Immature natural killer cell (primary cell): ENCODE measurements at regions not wholly inside any gene's neighbourhood (a gene's known extent, or its start where the extent isn't known, plus 50 kb on each side); places are given as distances from the start of the nearest gene placed in this dataset.
"Not testable (repeated sequence)": the region's sequence is repeated elsewhere in the genome, so short reads cannot be mapped to it uniquely, and the experiment has no call there.

Experiments
- DNase-seq, 3 donors: peaks; one replicate each; pipeline ENCODE4 v3.0.0; 2022; ENCODE audit warnings: mixed read lengths in 1 of 3
- H3K27ac Mint-ChIP-seq, 6 donors: one replicate each; pipeline ENCODE4 v1.8.0; 2020; ENCODE audit warnings: mixed read lengths in 6 of 6, mild to moderate bottlenecking in 5 of 6, inconsistent platforms in 4 of 6, moderate library complexity in 3 of 6
- H3K27me3 Mint-ChIP-seq, 3 donors: one replicate each; pipeline ENCODE4 v1.8.0; 2020 to 2021; ENCODE audit warnings: low read depth in 3 of 3, mild to moderate bottlenecking in 3 of 3, mixed read lengths in 3 of 3, moderate library complexity in 3 of 3, inconsistent platforms in 1 of 3
- H3K36me3 Mint-ChIP-seq, 3 donors: one replicate each; pipeline ENCODE4 v1.8.0; 2020; ENCODE audit warnings: mixed read lengths in 3 of 3, inconsistent platforms in 2 of 3, mild to moderate bottlenecking in 2 of 3
- H3K4me1 Mint-ChIP-seq, 2 donors: one replicate each; pipeline ENCODE4 v1.8.0; 2020; ENCODE audit warnings: inconsistent platforms in 2 of 2, mild to moderate bottlenecking in 2 of 2, mixed read lengths in 2 of 2, moderate library complexity in 1 of 2
- H3K4me3 Mint-ChIP-seq, 5 donors: one replicate each; pipeline ENCODE4 v1.8.0; 2020; ENCODE audit warnings: mild to moderate bottlenecking in 5 of 5, mixed read lengths in 5 of 5, inconsistent platforms in 3 of 5, moderate library complexity in 3 of 5
- H3K9me3 Mint-ChIP-seq, 6 donors: one replicate each; pipeline ENCODE4 v1.8.0; 2020; ENCODE audit warnings: mild to moderate bottlenecking in 6 of 6, mixed read lengths in 6 of 6, inconsistent platforms in 4 of 6, moderate library complexity in 3 of 6

GRCh38 chr3:144816323-144816722 is 844.7 kb downstream of the DIPK2A start:
- no peak for DNase-seq
- Mint-ChIP-seq H3K4me3 (no peak overlapping the region), H3K36me3 (no peaks in the 10 kb centered on the region), H3K4me1 (no peaks in the 10 kb centered on the region), H3K27ac (no peak overlapping the region), H3K27me3 (no peaks in the 10 kb centered on the region), H3K9me3 (peaks cover 3 to 19% (median 5%) of the 10 kb centered on the region in 6 donors)

- Mint-ChIP-seq H3K4me1 (no peaks in the 10 kb centered on the region), H3K27ac (no peak overlapping the region), H3K27me3 (no peaks in the 10 kb centered on the region), H3K4me3 (no peak overlapping the region), H3K9me3 (peaks cover 3 to 22% (median 5%) of the 10 kb centered on the region in 6 donors), H3K36me3 (no peaks in the 10 kb centered on the region)
- no peak for DNase-seq
Observed at GRCh38 chr3:144818973-144819372, 847.4 kb downstream of the DIPK2A start.

GRCh38 chr3:144820232-144820631 is 848.6 kb downstream of the DIPK2A start:
- H3K9me3 Mint-ChIP-seq: peaks cover 3 to 18% (median 5%) of the 10 kb centered on the region in 6 donors
- H3K4me1 Mint-ChIP-seq, H3K27me3 Mint-ChIP-seq, H3K4me3 Mint-ChIP-seq, H3K36me3 Mint-ChIP-seq, H3K27ac Mint-ChIP-seq, DNase-seq: not testable (repeated sequence)

GRCh38 chr3:144820726-144821125 is 849.1 kb downstream of the DIPK2A start:
- Mint-ChIP-seq H3K27me3 (no peaks in the 10 kb centered on the region), H3K27ac (no peak overlapping the region), H3K9me3 (peaks cover 3 to 18% (median 5%) of the 10 kb centered on the region in 6 donors), H3K36me3 (no peaks in the 10 kb centered on the region), H3K4me1 (no peaks in the 10 kb centered on the region), H3K4me3 (no peak overlapping the region)
- DNase-seq: no peak

- H3K27ac Mint-ChIP-seq: no peak overlapping the region
- no peak for DNase-seq
- H3K27me3 Mint-ChIP-seq: no peaks in the 10 kb centered on the region
- H3K4me3 Mint-ChIP-seq: no peak overlapping the region
- H3K4me1 Mint-ChIP-seq: no peaks in the 10 kb centered on the region
- H3K36me3 Mint-ChIP-seq: no peaks in the 10 kb centered on the region
- peaks cover 3 to 18% (median 5%) of the 10 kb centered on the region in 6 donors for H3K9me3 Mint-ChIP-seq
Observed at GRCh38 chr3:144821583-144821982, 850.0 kb downstream of the DIPK2A start.

- no peak for DNase-seq
- H3K4me3 Mint-ChIP-seq: no peak overlapping the region
- no peaks in the 10 kb centered on the region for H3K27me3 Mint-ChIP-seq
- peaks cover 2 to 18% (median 5%) of the 10 kb centered on the region in 6 donors for H3K9me3 Mint-ChIP-seq
- H3K4me1 Mint-ChIP-seq: no peaks in the 10 kb centered on the region
- no peak overlapping the region for H3K27ac Mint-ChIP-seq
- H3K36me3 Mint-ChIP-seq: no peaks in the 10 kb centered on the region
Observed at GRCh38 chr3:144822671-144823070, 851.0 kb downstream of the DIPK2A start.

GRCh38 chr3:144831955-144832716 is 860.5 kb downstream of the DIPK2A start:
- Mint-ChIP-seq H3K9me3 (peaks cover 6 to 25% (median 11%) of the 10 kb centered on the region in 6 donors), H3K4me1 (no peaks in the 10 kb centered on the region), H3K27me3 (no peaks in the 10 kb centered on the region), H3K36me3 (no peaks in the 10 kb centered on the region), H3K27ac (no peak overlapping the region), H3K4me3 (no peak overlapping the region)
- no peak for DNase-seq

GRCh38 chr3:144839991-144840390 is 868.4 kb downstream of the DIPK2A start:
- H3K27ac Mint-ChIP-seq: no peak overlapping the region

GRCh38 chr3:144840866-144841265 is 869.2 kb downstream of the DIPK2A start:
- peaks cover 0 to 2% (median 0%) of the 10 kb centered on the region in 3 donors for H3K27me3 Mint-ChIP-seq
- peaks cover 4 to 44% (median 10%) of the 10 kb centered on the region in 6 donors for H3K9me3 Mint-ChIP-seq
- no peak overlapping the region for H3K4me3 Mint-ChIP-seq
- no peak overlapping the region for H3K27ac Mint-ChIP-seq
- H3K4me1 Mint-ChIP-seq: no peaks in the 10 kb centered on the region
- H3K36me3 Mint-ChIP-seq: no peaks in the 10 kb centered on the region
- DNase-seq: no peak

More at GRCh38 chr3:144839991-144840390, 868.4 kb downstream of the DIPK2A start:
- Mint-ChIP-seq H3K4me3 (no peak overlapping the region), H3K4me1 (no peaks in the 10 kb centered on the region), H3K36me3 (no peaks in the 10 kb centered on the region), H3K9me3 (peaks cover 6 to 50% (median 13%) of the 10 kb centered on the region in 6 donors), H3K27me3 (peaks cover 0 to 2% (median 0%) of the 10 kb centered on the region in 3 donors)
- no peak for DNase-seq

GRCh38 chr3:144843099-144843498 is 871.5 kb downstream of the DIPK2A start:
- no peak for DNase-seq
- peaks cover 3 to 35% (median 9%) of the 10 kb centered on the region in 6 donors for H3K9me3 Mint-ChIP-seq
- no peaks in the 10 kb centered on the region for H3K36me3 Mint-ChIP-seq
- peaks cover 0 to 2% (median 0%) of the 10 kb centered on the region in 3 donors for H3K27me3 Mint-ChIP-seq
- H3K4me1 Mint-ChIP-seq: no peaks in the 10 kb centered on the region
- no peak overlapping the region for H3K27ac Mint-ChIP-seq
- H3K4me3 Mint-ChIP-seq: no peak overlapping the region

GRCh38 chr3:144852999-144853398 is 881.4 kb downstream of the DIPK2A start:
- Mint-ChIP-seq H3K36me3 (no peaks in the 10 kb centered on the region), H3K27me3 (no peaks in the 10 kb centered on the region), H3K27ac (no peak overlapping the region), H3K4me3 (no peak overlapping the region), H3K9me3 (peaks cover 0 to 6% (median 2%) of the 10 kb centered on the region in 6 donors), H3K4me1 (no peaks in the 10 kb centered on the region)
- no peak for DNase-seq

GRCh38 chr3:144854020-144854419 is 882.4 kb downstream of the DIPK2A start:
- H3K36me3 Mint-ChIP-seq, DNase-seq, H3K27ac Mint-ChIP-seq, H3K4me3 Mint-ChIP-seq, H3K9me3 Mint-ChIP-seq, H3K27me3 Mint-ChIP-seq, H3K4me1 Mint-ChIP-seq: not testable (repeated sequence)

GRCh38 chr3:144859161-144859560 is 887.5 kb downstream of the DIPK2A start:
- H3K36me3 Mint-ChIP-seq: no peaks in the 10 kb centered on the region
- no peaks in the 10 kb centered on the region for H3K4me1 Mint-ChIP-seq
- H3K4me3 Mint-ChIP-seq: no peak overlapping the region
- no peak overlapping the region for H3K27ac Mint-ChIP-seq
- no peak for DNase-seq
- no peaks in the 10 kb centered on the region for H3K27me3 Mint-ChIP-seq
- peaks cover 0 to 17% (median 5%) of the 10 kb centered on the region in 6 donors for H3K9me3 Mint-ChIP-seq

GRCh38 chr3:144864646-144865045 is 893.0 kb downstream of the DIPK2A start:
- no peak overlapping the region for H3K4me3 Mint-ChIP-seq
- no peaks in the 10 kb centered on the region for H3K27me3 Mint-ChIP-seq

GRCh38 chr3:144865948-144866347 is 894.3 kb downstream of the DIPK2A start:
- H3K9me3 Mint-ChIP-seq: peaks cover 7 to 28% (median 10%) of the 10 kb centered on the region in 6 donors
- no peak for DNase-seq

More at GRCh38 chr3:144864646-144865045, 893.0 kb downstream of the DIPK2A start:
- Mint-ChIP-seq H3K27ac (no peak overlapping the region), H3K4me1 (no peaks in the 10 kb centered on the region), H3K36me3 (peaks cover 0 to 3% (median 2%) of the 10 kb centered on the region in 3 donors), H3K9me3 (peaks cover 2 to 23% (median 10%) of the 10 kb centered on the region in 6 donors)
- no peak for DNase-seq

More at GRCh38 chr3:144865948-144866347, 894.3 kb downstream of the DIPK2A start:
- Mint-ChIP-seq H3K4me1 (no peaks in the 10 kb centered on the region), H3K4me3 (no peak overlapping the region), H3K36me3 (peaks cover 0 to 4% (median 3%) of the 10 kb centered on the region in 3 donors), H3K27ac (no peak overlapping the region), H3K27me3 (peaks cover 0 to 1% (median 0%) of the 10 kb centered on the region in 3 donors)
